ENCODE measurements at regions not wholly inside any gene's neighbourhood (a gene's known extent, or its start where the extent isn't known, plus 50 kb on each side); places are given as distances from the start of the nearest gene placed in this dataset.

DNA sequence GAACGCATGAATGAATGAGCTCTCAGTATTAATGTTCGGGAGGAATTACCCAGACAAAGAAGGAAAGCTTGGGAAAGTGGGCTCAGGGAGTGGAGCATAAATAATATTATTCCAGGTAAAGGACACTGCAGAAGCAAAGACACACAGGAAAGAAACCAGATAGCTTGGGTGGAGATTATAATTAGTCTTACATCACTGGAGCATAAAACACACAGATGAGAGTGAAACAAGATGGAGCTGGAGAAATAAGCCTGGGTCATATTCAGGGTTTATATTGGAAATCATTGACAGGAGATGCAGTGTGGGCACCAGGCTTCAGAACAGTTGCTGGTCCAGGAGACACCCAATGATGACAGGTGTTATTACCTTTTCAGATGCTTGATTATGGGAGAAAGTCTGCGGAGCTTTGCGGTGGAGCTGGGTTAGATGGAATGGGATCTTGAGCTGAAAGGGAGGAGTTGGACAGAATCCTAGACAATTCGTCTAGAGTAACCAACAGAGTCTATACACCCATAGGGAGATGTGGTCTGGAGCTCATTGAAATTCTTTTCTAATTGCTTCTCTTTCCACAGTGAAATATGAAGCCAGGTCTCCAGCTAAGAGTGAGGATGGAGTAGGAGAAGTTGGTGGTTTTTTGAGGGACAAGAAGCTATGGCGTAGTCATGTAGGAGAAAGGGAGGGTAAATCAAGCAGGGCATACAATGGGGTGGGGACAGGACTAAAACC is 227.2 kb downstream of the FAM76B start:
- intact Hi-C loops (cut with micrococcal nuclease; ENCODE audit: unreplicated experiment): no loop called here
- BruUV-seq (replicated peaks): no TSS peak
- Histone ChIP-seq H3K9me3 (no peaks in the 10 kb centered on the region), H3K4me1 (no peaks in the 10 kb centered on the region), H3K27me3 (replicated peaks; ENCODE audit: control insufficient read depth, insufficient read depth, low read length) (no peaks in the 10 kb centered on the region; the same call in 1 of the 2 replicates), H3K36me3 (ENCODE audit: control insufficient read depth, insufficient read depth, low read length) (no peaks in the 10 kb centered on the region), H3K4me3 (ENCODE audit: low read depth, low read length) (no peak overlapping the region)
- no peak overlapping the region for H3K27ac Mint-ChIP-seq (ENCODE audit: unreplicated experiment)
- no peaks in the 10 kb centered on the region for H3K36me3 Mint-ChIP-seq (ENCODE audit: insufficient read depth, unreplicated experiment)
- POLR2A ChIA-PET: interaction anchor here (0.6 kb wide), 1 partner anchor 402 kb away, joined by 5 read pairs; no protein-coding TSS in a partner anchor
- CTCF ChIA-PET: interaction anchor here (1.4 kb wide), 1 partner anchor 410 kb away, joined by 4 read pairs; no protein-coding TSS in a partner anchor
- H3K9me3 Mint-ChIP-seq (ENCODE audit: unreplicated experiment): no peaks in the 10 kb centered on the region
- no peak for TF ChIP-seq CTCF (IDR thresholded peaks at IDR 0.05; ENCODE audit: insufficient read depth in 1 of 2, low read depth in 1 of 2, low read length in 1 of 2, severe bottlenecking in 1 of 2, unreplicated experiment in 1 of 2)
- DNase-seq: no peak
- no peaks in the 10 kb centered on the region for H3K4me1 Mint-ChIP-seq (ENCODE audit: low read depth, unreplicated experiment)
- peaks cover 6% of the 10 kb centered on the region for H3K27me3 Mint-ChIP-seq (ENCODE audit: insufficient read depth, unreplicated experiment)
- H3K4me3 Mint-ChIP-seq (ENCODE audit: unreplicated experiment): no peak overlapping the region

- POLR2A ChIA-PET: interaction anchor here (0.6 kb wide), 1 partner anchor 853 kb away, joined by 4 read pairs; no protein-coding TSS in a partner anchor
- intact Hi-C loops (cut with micrococcal nuclease; ENCODE audit: unreplicated experiment): no loop called here
- TF ChIP-seq CTCF (IDR thresholded peaks at IDR 0.05; ENCODE audit: insufficient read depth in 1 of 2, low read depth in 1 of 2, low read length in 1 of 2, severe bottlenecking in 1 of 2, unreplicated experiment in 1 of 2): no peak
- Mint-ChIP-seq H3K27me3 (ENCODE audit: insufficient read depth, unreplicated experiment) (peaks cover 6% of the 10 kb centered on the region), H3K9me3 (ENCODE audit: unreplicated experiment) (no peaks in the 10 kb centered on the region), H3K4me1 (ENCODE audit: low read depth, unreplicated experiment) (no peaks in the 10 kb centered on the region), H3K4me3 (ENCODE audit: unreplicated experiment) (no peak overlapping the region), H3K36me3 (ENCODE audit: insufficient read depth, unreplicated experiment) (no peaks in the 10 kb centered on the region), H3K27ac (ENCODE audit: unreplicated experiment) (no peak overlapping the region)
- DNase-seq: peak in 1 of 2 experiments; percentile 13
- no peaks in the 10 kb centered on the region for H3K36me3 ChIP-seq (ENCODE audit: control insufficient read depth, insufficient read depth, low read length)
- H3K4me3 ChIP-seq (ENCODE audit: low read depth, low read length): no peak overlapping the region
- CTCF ChIA-PET: no interaction called here
- no TSS peak for BruUV-seq (replicated peaks)
- no peaks in the 10 kb centered on the region for H3K27me3 ChIP-seq (replicated peaks; ENCODE audit: control insufficient read depth, insufficient read depth, low read length)
- no peaks in the 10 kb centered on the region for H3K9me3 ChIP-seq
- H3K4me1 ChIP-seq: no peaks in the 10 kb centered on the region
These were observed 229.7 kb downstream of the FAM76B start for GRCh38 chr11:95559899-95560298.

- ChIA-PET POLR2A (interaction anchor here (0.5 kb wide), 1 partner anchor 397 kb away, joined by 4 read pairs; no protein-coding TSS in a partner anchor), CTCF (no interaction called here)
- no peak for TF ChIP-seq CTCF (IDR thresholded peaks at IDR 0.05; ENCODE audit: insufficient read depth in 1 of 2, low read depth in 1 of 2, low read length in 1 of 2, severe bottlenecking in 1 of 2, unreplicated experiment in 1 of 2)
- intact Hi-C loops (cut with micrococcal nuclease; ENCODE audit: unreplicated experiment): no loop called here
- Histone ChIP-seq H3K27me3 (replicated peaks; ENCODE audit: control insufficient read depth, insufficient read depth, low read length) (no peaks in the 10 kb centered on the region), H3K36me3 (ENCODE audit: control insufficient read depth, insufficient read depth, low read length) (no peaks in the 10 kb centered on the region), H3K4me3 (ENCODE audit: low read depth, low read length) (no peak overlapping the region), H3K4me1 (no peaks in the 10 kb centered on the region), H3K9me3 (no peaks in the 10 kb centered on the region)
- Mint-ChIP-seq H3K27ac (ENCODE audit: unreplicated experiment) (no peak overlapping the region), H3K27me3 (ENCODE audit: insufficient read depth, unreplicated experiment) (peaks cover 4% of the 10 kb centered on the region), H3K4me3 (ENCODE audit: unreplicated experiment) (no peak overlapping the region), H3K9me3 (ENCODE audit: unreplicated experiment) (no peaks in the 10 kb centered on the region), H3K4me1 (ENCODE audit: low read depth, unreplicated experiment) (no peaks in the 10 kb centered on the region), H3K36me3 (ENCODE audit: insufficient read depth, unreplicated experiment) (no peaks in the 10 kb centered on the region)
- BruUV-seq (replicated peaks): no TSS peak
- DNase-seq: no peak
These were observed 232.2 kb downstream of the FAM76B start for GRCh38 chr11:95557376-95557775.

Measured in Caco-2 (cell line).